Activated CD8-positive, alpha-beta T cell treated with anti-CD3 and anti-CD28 coated beads for 36 hours (primary cell): ENCODE measurements at regions not wholly inside any gene's neighbourhood (a gene's known extent, or its start where the extent isn't known, plus 50 kb on each side); places are given as distances from the start of the nearest gene placed in this dataset.

Experiments
- ATAC-seq: fragments of 200-7000 bp; cut with Tn5 transposase; one replicate; pipeline ENCODE4 v1.10.0; 2021; ENCODE audit warnings: mild to moderate bottlenecking, moderate library complexity
- CTCF ChIA-PET: fragments of 350-600 bp; sonication (Branson Sonifier 250); formaldehyde crosslinking; loops from one replicate; lab custom pipeline; 2021; ENCODE audit warnings: antibody characterized with exemption; lab: Charles Lee
- POLR2A ChIA-PET: fragments of 350-600 bp; sonication (Branson Sonifier 250); formaldehyde crosslinking; loops from one replicate; lab custom pipeline; 2021; ENCODE audit warnings: antibody characterized with exemption; lab: Charles Lee
- DNase-seq: peaks from one replicate; pipeline ENCODE4 v3.0.0-alpha.2; 2020
- H3K27ac Mint-ChIP-seq: one replicate; pipeline ENCODE4 v1.8.0; 2021; ENCODE audit warnings: mild to moderate bottlenecking, mixed read lengths
- H3K27me3 Mint-ChIP-seq: one replicate; pipeline ENCODE4 v1.8.0; 2021; ENCODE audit warnings: mixed read lengths
- H3K36me3 Mint-ChIP-seq: one replicate; pipeline ENCODE4 v1.8.0; 2021; ENCODE audit warnings: low read depth, mixed read lengths
- H3K4me1 Mint-ChIP-seq: one replicate; pipeline ENCODE4 v1.8.0; 2021; ENCODE audit warnings: low read depth, mixed read lengths
- H3K4me3 Mint-ChIP-seq: one replicate; pipeline ENCODE4 v1.8.0; 2021; ENCODE audit warnings: mild to moderate bottlenecking, moderate library complexity, mixed read lengths
- H3K9me3 Mint-ChIP-seq: one replicate; pipeline ENCODE4 v1.8.0; 2021; ENCODE audit warnings: mixed read lengths
- CTCF ChIP-seq: fragments of 200-600 bp; IDR thresholded peaks from one replicate; pipeline ENCODE4 v1.8.0; 2022; ENCODE audit warnings: antibody characterized with exemption, mild to moderate bottlenecking
- intact Hi-C: fragments of 100-400 bp; cut with micrococcal nuclease; formaldehyde crosslinking; loops from one replicate; pipeline ENCODE4 v1.10.0; 2022

- no peak overlapping the region for H3K4me3 Mint-ChIP-seq
- H3K9me3 Mint-ChIP-seq: no peaks in the 10 kb centered on the region
- H3K4me1 Mint-ChIP-seq: no peaks in the 10 kb centered on the region
- ChIA-PET CTCF (no interaction called here), POLR2A (no interaction called here)
- intact Hi-C loops: no loop called here
- ATAC-seq (no peak), DNase-seq (no peak)
- H3K36me3 Mint-ChIP-seq: no peaks in the 10 kb centered on the region
- no peaks in the 10 kb centered on the region for H3K27me3 Mint-ChIP-seq
- TF ChIP-seq CTCF: no peak
- H3K27ac Mint-ChIP-seq: no peak overlapping the region
Measured at GRCh38 chr2:147763861-147764260, 81.0 kb upstream of the ACVR2A start.

GRCh38 chr2:147760984-147761383 lies 83.8 kb upstream of the ACVR2A start:
- Mint-ChIP-seq H3K27ac (no peak overlapping the region), H3K27me3 (no peaks in the 10 kb centered on the region), H3K36me3 (no peaks in the 10 kb centered on the region), H3K4me1 (no peaks in the 10 kb centered on the region), H3K4me3 (no peak overlapping the region), H3K9me3 (no peaks in the 10 kb centered on the region)
- intact Hi-C loops: no loop called here
- no peak for TF ChIP-seq CTCF
- ChIA-PET POLR2A (interaction anchor here (0.6 kb wide), 1 partner anchor 9 kb away, joined by 4 read pairs; no protein-coding TSS in a partner anchor), CTCF (no interaction called here)
- no peak for ATAC-seq
- DNase-seq: no peak

GRCh38 chr2:147759536-147759935 lies 85.3 kb upstream of the ACVR2A start:
- no peaks in the 10 kb centered on the region for H3K9me3 Mint-ChIP-seq
- intact Hi-C loops: no loop called here
- no peaks in the 10 kb centered on the region for H3K36me3 Mint-ChIP-seq
- DNase-seq: no peak
- no peak overlapping the region for H3K4me3 Mint-ChIP-seq
- no peak overlapping the region for H3K27ac Mint-ChIP-seq
- no peak for TF ChIP-seq CTCF
- CTCF ChIA-PET: no interaction called here
- no peak for ATAC-seq
- no peaks in the 10 kb centered on the region for H3K4me1 Mint-ChIP-seq
- H3K27me3 Mint-ChIP-seq: no peaks in the 10 kb centered on the region
- POLR2A ChIA-PET: no interaction called here

GRCh38 chr2:147758821-147759220 lies 86.0 kb upstream of the ACVR2A start:
- intact Hi-C loops: no loop called here
- Mint-ChIP-seq H3K27ac (no peak overlapping the region), H3K4me3 (no peak overlapping the region), H3K36me3 (no peaks in the 10 kb centered on the region), H3K9me3 (no peaks in the 10 kb centered on the region), H3K4me1 (no peaks in the 10 kb centered on the region), H3K27me3 (no peaks in the 10 kb centered on the region)
- ATAC-seq (no peak), DNase-seq (no peak)
- POLR2A ChIA-PET: no interaction called here
- CTCF ChIA-PET: no interaction called here
- no peak for TF ChIP-seq CTCF

- H3K27me3 Mint-ChIP-seq: no peaks in the 10 kb centered on the region
- POLR2A ChIA-PET: no interaction called here
- H3K9me3 Mint-ChIP-seq: no peaks in the 10 kb centered on the region
- no peaks in the 10 kb centered on the region for H3K36me3 Mint-ChIP-seq
- CTCF ChIA-PET: no interaction called here
- H3K4me3 Mint-ChIP-seq: no peak overlapping the region
- H3K27ac Mint-ChIP-seq: no peak overlapping the region
- DNase-seq: no peak
- no peak for ATAC-seq
- intact Hi-C loops: no loop called here
- TF ChIP-seq CTCF: no peak
- H3K4me1 Mint-ChIP-seq: no peaks in the 10 kb centered on the region
Measured at GRCh38 chr2:147756069-147756468, 88.8 kb upstream of the ACVR2A start.
